Sigmoid colon (tissue), 6 donors: ENCODE measurements at regions not wholly inside any gene's neighbourhood (a gene's known extent, or its start where the extent isn't known, plus 50 kb on each side); places are given as distances from the start of the nearest gene placed in this dataset.

Experiments used
- DNase-seq: peaks from one replicate; pipeline ENCODE4 v3.0.0-alpha.2; 2019
- H3K27ac ChIP-seq, 4 donors: fragments of 200-600 bp; sonication (generic); one replicate each; pipeline ENCODE4 v1.5.1; 2016 to 2019; ENCODE audit warnings: mild to moderate bottlenecking in 1 of 4
- H3K27me3 ChIP-seq, 3 donors: fragments of 200-600 bp; sonication (generic); one replicate each; pipeline ENCODE4 v1.5.1; 2019; ENCODE audit warnings: mild to moderate bottlenecking in 1 of 3
- H3K36me3 ChIP-seq, 4 donors: fragments of 200-600 bp; sonication (generic); one replicate each; pipeline ENCODE4 v1.5.1; 2016 to 2019
- H3K4me1 ChIP-seq, 4 donors: fragments of 200-600 bp; sonication (generic); one replicate each; pipeline ENCODE4 v1.5.1; 2017 to 2019
- H3K4me3 ChIP-seq, 4 donors: fragments of 200-600 bp; sonication (generic); one replicate each; pipeline ENCODE4 v1.5.1; 2017 to 2019; ENCODE audit warnings: mild to moderate bottlenecking in 2 of 4, moderate library complexity in 1 of 4
- H3K9me3 ChIP-seq, 4 donors: fragments of 200-600 bp in 3 of 4; sonication (generic) in 3 of 4; one replicate each; pipeline versions ENCODE4 v1.5.1 to v1.6.1; 2013 to 2019
- CTCF ChIP-seq, 4 experiments: fragments of 450-650 bp in 3 of 4; fragments of 200-600 bp in 1 of 4; IDR thresholded peaks; one replicate each; pipeline ENCODE4 v1.5.1; 2016 to 2019; ENCODE audit warnings: antibody characterized with exemption in 4 of 4, mild to moderate bottlenecking in 3 of 4, moderate library complexity in 2 of 4
- EP300 ChIP-seq, 4 donors: sonication (generic); formaldehyde crosslinking; IDR thresholded peaks; one replicate each; pipeline ENCODE4 v1.6.1; 2017; ENCODE audit warnings: antibody characterized with exemption in 4 of 4
- POLR2A ChIP-seq, 2 donors: fragments of 450-650 bp; IDR thresholded peaks; one replicate each; pipeline ENCODE4 v1.6.1; 2016; ENCODE audit warnings: antibody characterized with exemption in 2 of 2, mild to moderate bottlenecking in 2 of 2, moderate library complexity in 2 of 2
- POLR2AphosphoS5 ChIP-seq, 4 donors: sonication (generic); formaldehyde crosslinking; IDR thresholded peaks; one replicate each; pipeline ENCODE4 v1.6.1; 2017; ENCODE audit warnings: antibody characterized with exemption in 4 of 4
- WGBS, 2 donors: extraction: QIAGEN DNeasy Blood & Tissue Kit; methylation state at CpG; one replicate each; pipeline ENCODE4 v1.1.7; 2013; 5-methylcytosine and 5-hydroxymethylcytosine counted together
- intact Hi-C: fragments of 100-400 bp; cut with DNase I; formaldehyde crosslinking; loops from one replicate; pipeline ENCODE4 v1.15.1; 2023
- donor health status: healthy with polysubstance abuse.
- donor health status: healthy.

GRCh38 chr3:94784274-94784673 lies 721.4 kb downstream of the NSUN3 start:
- H3K27ac ChIP-seq = no peak overlapping the region
- H3K9me3 ChIP-seq = no peaks in the 10 kb centered on the region
- TF ChIP-seq CTCF (IDR thresholded peaks at IDR 0.05) = no peak
- DNase-seq = no peak
- intact Hi-C loops = no loop called here
- H3K4me1 ChIP-seq = peaks cover 0 to 4% (median 0%) of the 10 kb centered on the region in 4 donors
- H3K36me3 ChIP-seq = no peaks in the 10 kb centered on the region
- H3K4me3 ChIP-seq = no peak overlapping the region
- 78 to 89% methylated on average over 4 of the region's 4 CpGs for WGBS, 2 donors
- H3K27me3 ChIP-seq = no peaks in the 10 kb centered on the region

- no peaks in the 10 kb centered on the region for H3K36me3 ChIP-seq
- no peak for TF ChIP-seq POLR2A (IDR thresholded peaks at IDR 0.05)
- TF ChIP-seq EP300 (IDR thresholded peaks at IDR 0.05) = no peak
- TF ChIP-seq CTCF (IDR thresholded peaks at IDR 0.05) = no peak
- no peak for TF ChIP-seq POLR2AphosphoS5 (IDR thresholded peaks at IDR 0.05)
- no peaks in the 10 kb centered on the region for H3K4me1 ChIP-seq
- no peaks in the 10 kb centered on the region for H3K27me3 ChIP-seq
- no peak for DNase-seq
- H3K4me3 ChIP-seq = no peak overlapping the region
- intact Hi-C loops = no loop called here
- no peak overlapping the region for H3K27ac ChIP-seq
- H3K9me3 ChIP-seq = no peaks in the 10 kb centered on the region
- WGBS, 2 donors = 85% methylated on average over 5 of the region's 5 CpGs
Measured at GRCh38 chr3:94787066-94787465, 724.2 kb downstream of the NSUN3 start.

- 11 to 40% methylated on average over 1 of the region's 1 CpG for WGBS, 2 donors
- no peaks in the 10 kb centered on the region for H3K27me3 ChIP-seq
- H3K9me3 ChIP-seq = no peaks in the 10 kb centered on the region
- no peak overlapping the region for H3K4me3 ChIP-seq
- H3K4me1 ChIP-seq = no peaks in the 10 kb centered on the region
- no peak for DNase-seq
- intact Hi-C loops = no loop called here
- no peak overlapping the region for H3K27ac ChIP-seq
- TF ChIP-seq EP300 (IDR thresholded peaks at IDR 0.05) = no peak
- TF ChIP-seq POLR2A (IDR thresholded peaks at IDR 0.05) = no peak
- H3K36me3 ChIP-seq = no peaks in the 10 kb centered on the region
Measured at GRCh38 chr3:94787734-94788270, 724.9 kb downstream of the NSUN3 start.

GRCh38 chr3:94794563-94794962 lies 731.7 kb downstream of the NSUN3 start:
- no peak for TF ChIP-seq POLR2AphosphoS5 (IDR thresholded peaks at IDR 0.05)
- TF ChIP-seq EP300 (IDR thresholded peaks at IDR 0.05) = no peak
- TF ChIP-seq CTCF (IDR thresholded peaks at IDR 0.05) = no peak
- TF ChIP-seq POLR2A (IDR thresholded peaks at IDR 0.05) = no peak
- H3K36me3 ChIP-seq = no peaks in the 10 kb centered on the region
- H3K9me3 ChIP-seq = no peaks in the 10 kb centered on the region
- DNase-seq = no peak
- intact Hi-C loops = no loop called here
- H3K27me3 ChIP-seq = no peaks in the 10 kb centered on the region
- H3K27ac ChIP-seq = no peak overlapping the region
- no peak overlapping the region for H3K4me3 ChIP-seq
- no peaks in the 10 kb centered on the region for H3K4me1 ChIP-seq

- no peak overlapping the region for H3K4me3 ChIP-seq
- TF ChIP-seq POLR2AphosphoS5 (IDR thresholded peaks at IDR 0.05) (no peak), POLR2A (IDR thresholded peaks at IDR 0.05) (no peak), CTCF (IDR thresholded peaks at IDR 0.05) (no peak), EP300 (IDR thresholded peaks at IDR 0.05) (no peak)
- no peak overlapping the region for H3K27ac ChIP-seq
- intact Hi-C loops = no loop called here
- no peak for DNase-seq
- WGBS, 2 donors = 86 to 88% methylated on average over 1 of the region's 1 CpG
- no peaks in the 10 kb centered on the region for H3K27me3 ChIP-seq
- H3K36me3 ChIP-seq = no peaks in the 10 kb centered on the region
- no peaks in the 10 kb centered on the region for H3K4me1 ChIP-seq
- no peaks in the 10 kb centered on the region for H3K9me3 ChIP-seq
Measured at GRCh38 chr3:94799420-94800060, 736.7 kb downstream of the NSUN3 start.
